Lung microvascular endothelial cell (primary cell): ENCODE measurements at regions not wholly inside any gene's neighbourhood (a gene's known extent, or its start where the extent isn't known, plus 50 kb on each side); places are given as distances from the start of the nearest gene placed in this dataset.
"Not testable (repeated sequence)": the region's sequence is repeated elsewhere in the genome, so short reads cannot be mapped to it uniquely, and the experiment has no call there.

Experiments used
- DNase-seq, 2 donors: peaks; one replicate each; pipeline versions ENCODE4 v3.0.0 to v3.0.0-alpha.2; 2010; ENCODE audit warnings: low read depth in 2 of 2

DNA sequence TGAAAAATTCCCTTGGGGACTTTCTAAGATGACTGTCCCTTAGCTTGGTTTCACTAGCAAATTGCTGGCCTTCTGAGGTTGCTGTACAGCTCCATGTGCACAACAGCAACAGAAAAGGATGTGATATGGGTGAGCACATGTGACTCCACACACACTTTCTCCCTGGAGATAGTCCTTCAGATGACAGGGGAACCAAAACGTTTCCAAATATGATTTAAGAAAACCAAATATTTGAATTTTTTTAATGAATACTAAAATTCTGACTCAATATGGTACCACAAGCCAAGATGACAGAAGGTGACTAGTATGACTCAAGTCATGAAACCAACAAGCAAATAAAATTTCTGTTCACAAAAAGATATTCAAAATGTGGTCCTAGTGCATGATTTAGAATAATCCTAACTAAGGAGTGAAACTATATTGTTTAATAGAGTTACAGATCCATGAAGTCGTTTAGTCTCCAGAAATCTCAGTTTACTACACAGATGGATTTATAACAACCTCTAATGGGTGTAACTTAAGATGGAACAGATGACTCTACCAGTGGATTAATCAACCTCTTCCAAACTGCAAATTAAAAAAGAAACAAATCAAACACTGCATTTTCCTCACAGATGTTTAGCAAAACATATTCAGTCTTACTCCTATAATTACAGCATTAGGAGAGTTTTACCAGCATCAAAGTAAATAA is 144.8 kb upstream of the PIK3R1 start:
- no peak for DNase-seq

DNA sequence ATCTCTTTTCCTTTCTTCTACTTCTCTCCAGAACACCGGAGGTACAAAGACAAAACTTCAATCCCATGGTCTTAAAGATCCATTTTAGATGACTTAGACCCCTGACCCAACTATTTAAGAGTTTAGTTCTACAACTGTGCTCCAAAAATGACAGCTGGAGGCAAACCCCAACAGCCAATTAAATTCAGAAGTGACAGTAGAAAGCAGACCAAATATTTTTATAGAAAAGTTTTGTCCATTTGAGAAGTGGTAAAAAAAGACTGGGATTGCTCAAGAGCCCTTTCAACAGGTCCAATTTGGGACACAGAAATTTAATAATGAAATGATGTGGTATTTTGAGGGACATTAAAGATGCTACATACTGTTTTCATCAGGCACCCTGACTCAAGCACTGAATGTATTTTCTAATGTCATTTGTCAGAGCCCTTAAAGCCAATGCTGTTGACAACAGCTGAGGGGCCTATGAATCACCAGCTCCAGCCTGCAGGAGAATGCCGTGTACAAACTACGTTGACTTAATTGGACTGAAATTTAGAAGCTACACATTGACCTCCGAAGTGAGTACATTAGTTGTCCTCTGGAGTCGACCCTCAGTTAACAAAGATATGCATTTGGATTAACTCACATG is 147.5 kb upstream of the PIK3R1 start:
- DNase-seq, result no peak

DNA sequence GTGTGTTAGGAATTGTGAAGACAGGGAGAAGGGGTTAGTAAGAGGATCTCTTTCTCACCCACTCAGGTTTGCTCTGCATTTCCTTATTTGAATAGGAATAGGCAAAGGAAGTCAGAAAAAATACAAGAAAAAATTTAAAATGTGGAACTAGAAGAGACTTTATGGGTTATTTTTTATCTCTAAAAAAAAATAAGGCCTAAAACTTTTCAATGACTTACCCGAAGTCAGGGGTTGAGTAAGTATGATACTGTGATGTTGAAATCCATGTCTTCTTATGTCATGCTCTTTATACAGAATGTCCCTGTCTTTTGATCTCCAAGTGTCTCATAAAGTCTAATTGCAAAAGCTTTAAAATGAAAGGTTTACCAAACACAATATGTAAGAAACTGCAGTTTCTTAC is 148.3 kb upstream of the PIK3R1 start:
- DNase-seq, result no peak

DNA sequence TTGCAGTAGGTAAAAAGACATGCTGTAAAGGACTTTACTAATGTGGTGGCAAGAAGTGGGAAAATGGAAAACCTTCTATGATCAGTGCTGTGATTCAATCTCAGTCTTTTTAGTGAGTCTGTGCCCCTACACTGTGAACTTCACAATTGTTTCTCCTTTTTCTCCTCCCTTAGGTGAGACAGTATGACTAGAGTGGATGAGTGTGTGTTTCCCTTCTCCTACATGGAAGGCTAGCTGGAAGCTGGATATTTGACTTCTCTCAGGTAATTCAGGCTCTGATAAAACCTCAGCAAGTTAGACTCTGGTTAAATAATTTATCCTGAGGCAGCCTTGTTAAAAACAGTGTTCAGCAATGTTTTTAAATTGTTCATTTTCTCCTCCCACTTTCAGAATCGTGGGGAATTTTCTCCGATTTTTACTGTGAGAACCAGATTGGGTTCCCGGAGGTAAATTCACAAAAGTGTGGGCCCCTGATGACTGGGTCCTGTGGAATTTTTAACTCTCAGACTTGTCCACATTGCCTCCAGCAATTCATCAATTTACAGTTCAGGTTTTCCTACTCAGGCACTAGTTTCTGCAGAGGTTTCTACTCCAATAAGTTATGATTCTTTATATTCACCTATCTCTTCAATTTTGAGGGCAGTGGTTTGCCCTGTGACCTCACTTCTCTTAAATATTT is 149.1 kb upstream of the PIK3R1 start:
- DNase-seq, result no peak

DNA sequence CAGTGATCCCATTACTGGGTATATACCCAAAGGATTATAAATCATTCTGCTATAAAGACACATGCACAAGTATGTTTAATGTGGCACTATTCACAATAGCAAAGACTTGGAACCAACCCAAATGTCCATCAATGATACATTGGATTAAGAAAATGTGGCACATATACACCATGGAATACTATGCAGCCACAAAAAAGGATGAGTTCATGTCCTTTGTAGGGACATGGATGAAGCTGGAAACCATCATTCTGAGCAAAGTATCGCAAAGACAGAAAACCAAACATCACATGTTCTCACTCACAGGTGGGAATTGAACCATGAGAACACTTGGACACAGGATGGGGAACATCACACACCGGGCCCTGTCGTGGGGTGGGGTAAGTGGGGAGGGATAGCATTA is 150.2 kb upstream of the PIK3R1 start:
- DNase-seq, result not testable (repeated sequence)

DNA sequence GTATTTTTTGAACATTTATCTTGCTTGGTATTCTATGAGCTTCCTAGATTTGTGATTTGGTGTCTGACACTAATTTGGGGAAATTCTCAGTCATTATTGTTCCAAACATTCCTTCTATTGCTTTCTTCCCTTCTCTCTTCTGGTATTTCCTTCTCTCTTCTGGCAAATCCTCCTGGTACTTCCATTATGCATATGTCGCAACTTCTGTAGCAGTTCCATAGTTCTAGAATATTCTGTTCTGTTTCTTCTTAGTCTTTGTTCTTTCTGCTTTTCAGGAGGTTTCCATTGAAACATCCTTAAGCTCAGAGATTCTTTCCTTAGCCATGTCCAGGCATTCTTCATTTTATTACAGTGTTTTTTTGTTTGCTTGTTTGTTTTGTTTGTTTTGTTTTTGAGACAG is 155.2 kb upstream of the PIK3R1 start:
- no peak for DNase-seq

DNA sequence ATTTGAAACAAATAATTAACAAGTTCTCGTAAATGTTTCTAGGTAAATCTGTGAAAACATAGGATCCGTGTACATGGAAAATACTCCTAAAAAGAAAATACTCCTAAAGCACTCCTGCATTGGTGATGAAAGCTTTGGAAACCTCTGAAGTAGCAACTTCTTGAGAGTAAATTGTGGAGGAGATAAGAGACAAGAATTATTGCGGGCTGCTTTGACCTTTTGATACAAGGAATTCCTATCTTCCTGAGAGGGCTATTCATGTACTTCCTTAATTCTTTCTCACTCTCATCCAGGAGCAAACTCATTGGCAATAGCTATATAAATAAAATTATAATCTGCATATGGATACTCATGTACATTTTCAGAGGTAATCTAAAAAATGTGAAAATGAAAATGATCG is 158.4 kb upstream of the PIK3R1 start:
- no peak for DNase-seq

DNA sequence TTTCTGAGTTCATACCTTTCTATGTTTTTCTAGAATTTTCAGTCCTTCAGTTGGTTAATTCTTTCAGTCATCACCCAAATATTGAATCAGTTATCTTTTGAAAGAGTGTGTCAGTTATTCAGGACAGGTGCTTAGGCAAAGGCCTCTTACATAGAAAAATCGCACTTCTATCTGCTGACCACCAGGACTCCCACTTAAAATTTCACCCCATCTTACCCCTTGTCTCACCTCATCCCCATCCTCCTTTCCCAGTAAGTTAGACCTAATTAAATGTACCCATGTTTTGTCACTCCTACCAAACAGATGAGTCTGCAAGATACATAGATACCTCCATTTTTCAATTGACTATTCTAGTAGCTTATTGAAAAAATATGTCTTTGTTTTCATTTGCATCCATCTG is 159.9 kb upstream of the PIK3R1 start:
- DNase-seq, result no peak

DNA sequence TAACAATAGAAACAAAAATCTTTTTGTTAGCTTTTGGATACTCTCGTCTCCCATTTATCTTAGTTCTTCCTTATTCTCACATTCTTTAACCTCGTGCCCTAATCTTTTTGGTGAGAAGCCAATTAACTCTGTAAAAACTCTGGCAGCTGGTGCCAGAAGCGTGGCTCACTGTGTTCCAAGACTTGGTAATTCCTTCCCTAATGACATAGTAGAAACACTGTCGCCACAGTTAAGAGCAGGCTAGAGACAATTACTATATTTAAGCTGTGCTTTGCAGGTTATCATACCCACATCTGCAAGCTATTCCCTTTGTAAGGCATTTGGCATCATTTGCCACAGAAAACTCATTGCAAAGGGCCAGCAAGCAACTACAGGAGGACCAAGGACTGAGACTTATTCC is 160.9 kb upstream of the PIK3R1 start:
- DNase-seq, result no peak

DNA sequence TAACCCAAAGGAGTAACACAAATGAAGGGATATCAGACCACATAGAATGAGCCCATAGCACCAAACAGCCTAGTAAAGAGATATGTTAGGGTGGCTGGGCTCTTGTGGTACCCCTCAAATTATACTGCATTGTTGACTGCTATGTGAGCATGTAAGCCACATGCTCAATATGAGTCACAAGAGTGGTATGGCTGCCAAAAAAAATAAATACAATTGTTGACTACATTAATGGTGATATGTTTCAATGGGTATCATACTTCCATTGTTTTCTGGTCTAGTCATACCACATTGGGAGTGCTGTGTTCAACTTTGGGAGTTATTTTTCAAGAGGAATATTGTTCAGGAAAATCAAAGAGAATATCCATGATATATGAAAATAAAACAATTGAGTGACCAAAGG is 162.4 kb upstream of the PIK3R1 start:
- DNase-seq, result no peak

DNA sequence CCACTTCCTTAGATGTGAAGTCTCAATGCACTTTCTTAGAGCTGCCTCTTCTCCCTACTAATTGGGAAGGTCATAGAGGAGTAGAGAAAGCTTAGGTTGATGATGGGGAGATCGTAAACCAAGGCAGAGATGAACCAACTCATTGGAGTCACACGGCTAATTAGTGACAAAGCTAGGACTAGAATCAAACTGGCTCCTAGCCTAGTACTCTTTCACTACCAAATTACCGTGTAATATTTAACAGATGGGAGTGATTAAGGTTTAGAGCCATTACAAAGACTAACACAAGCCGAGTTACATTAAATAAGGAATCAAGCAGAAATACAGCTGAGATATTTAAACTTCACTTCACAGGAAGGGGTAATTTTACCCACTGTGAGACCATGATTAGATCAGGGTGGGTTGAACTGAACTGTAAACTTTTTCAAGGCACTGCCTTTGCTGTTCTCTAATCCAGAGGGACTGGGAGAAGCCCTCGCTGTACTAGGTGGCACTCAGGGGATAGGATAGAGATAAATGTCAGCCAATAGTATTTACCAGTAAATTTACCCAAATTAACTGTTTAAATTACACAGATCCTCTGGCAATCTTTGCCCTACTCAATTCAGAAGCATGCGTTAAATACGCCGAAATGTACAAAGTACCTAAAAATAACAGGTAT is 166.4 kb upstream of the PIK3R1 start:
- no peak for DNase-seq

DNA sequence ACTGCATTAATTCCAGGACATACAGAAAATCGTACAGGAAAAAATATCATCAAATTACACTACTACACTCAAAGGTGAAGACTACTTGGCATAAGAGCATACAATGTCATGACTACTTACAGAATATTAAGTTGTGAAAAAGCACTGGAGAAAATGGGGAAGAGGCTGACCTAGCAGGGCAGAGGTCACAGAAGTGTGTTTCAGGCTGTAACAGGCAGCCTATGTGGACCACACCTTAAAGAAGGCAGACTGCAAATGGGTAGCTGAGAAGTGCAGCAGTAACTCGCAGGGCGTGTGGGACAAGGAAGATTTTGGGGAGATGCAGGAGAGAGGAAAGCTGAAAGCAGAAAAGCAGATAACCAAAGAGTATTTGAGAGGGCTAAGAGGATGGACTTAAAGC is 167.0 kb upstream of the PIK3R1 start:
- DNase-seq, result no peak

DNA sequence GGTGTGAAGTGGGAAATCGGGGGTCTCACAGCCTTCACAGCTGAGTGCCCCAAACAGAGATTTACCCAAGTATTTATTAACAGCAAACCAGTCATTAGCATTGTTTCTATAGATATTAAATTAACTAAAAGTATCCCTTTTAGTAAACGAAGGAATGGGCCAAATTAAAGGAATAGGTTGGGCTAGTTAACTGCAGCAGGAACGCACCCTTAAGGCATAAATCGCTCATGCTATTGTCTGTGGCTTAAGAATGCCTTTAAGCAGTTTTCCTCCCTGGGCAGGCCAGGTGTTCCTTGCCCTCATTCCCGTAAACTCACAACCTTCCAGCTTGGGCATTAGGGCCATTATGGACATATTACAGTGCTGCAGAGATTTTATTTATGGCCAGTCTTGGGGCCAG is 167.5 kb upstream of the PIK3R1 start:
- not testable (repeated sequence) for DNase-seq

DNA sequence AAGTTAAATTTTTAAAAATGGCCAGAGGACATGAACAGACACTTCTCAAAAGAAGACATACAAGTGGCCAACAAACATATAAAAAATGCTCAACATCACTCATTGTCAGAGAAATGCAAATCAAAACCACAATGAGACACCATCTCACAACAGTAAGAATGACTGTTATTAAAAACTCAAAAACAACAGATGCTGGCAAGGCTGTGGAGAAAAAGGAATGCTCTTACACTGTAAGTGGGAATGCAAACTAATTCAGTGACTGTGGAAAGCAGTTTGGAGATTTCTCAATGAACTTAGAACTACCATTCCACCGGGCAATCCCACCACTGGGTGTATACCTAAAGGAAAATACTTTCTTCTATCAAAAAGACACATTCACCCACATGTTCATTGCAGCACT is 168.5 kb upstream of the PIK3R1 start:
- DNase-seq, result no peak

DNA sequence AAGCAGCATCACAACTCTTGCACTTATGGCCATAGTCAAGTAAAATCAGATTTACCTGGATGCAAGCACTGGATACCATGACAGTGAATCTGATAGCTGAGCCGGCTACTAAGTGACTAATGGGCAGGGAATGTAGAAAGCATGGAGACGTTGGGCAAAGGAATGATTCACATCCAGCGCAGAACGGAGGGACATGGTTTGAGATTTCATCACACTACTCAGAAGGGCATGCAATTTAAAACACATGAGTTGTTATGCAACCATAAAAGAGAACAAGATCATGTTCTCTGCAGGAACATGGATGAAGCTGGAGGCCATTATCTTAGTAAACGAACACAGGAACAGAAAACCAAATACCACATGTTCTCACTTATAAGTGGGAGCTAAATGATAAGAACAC is 169.1 kb upstream of the PIK3R1 start:
- DNase-seq, result peak in 1 of 2 donors; percentile 77

DNA sequence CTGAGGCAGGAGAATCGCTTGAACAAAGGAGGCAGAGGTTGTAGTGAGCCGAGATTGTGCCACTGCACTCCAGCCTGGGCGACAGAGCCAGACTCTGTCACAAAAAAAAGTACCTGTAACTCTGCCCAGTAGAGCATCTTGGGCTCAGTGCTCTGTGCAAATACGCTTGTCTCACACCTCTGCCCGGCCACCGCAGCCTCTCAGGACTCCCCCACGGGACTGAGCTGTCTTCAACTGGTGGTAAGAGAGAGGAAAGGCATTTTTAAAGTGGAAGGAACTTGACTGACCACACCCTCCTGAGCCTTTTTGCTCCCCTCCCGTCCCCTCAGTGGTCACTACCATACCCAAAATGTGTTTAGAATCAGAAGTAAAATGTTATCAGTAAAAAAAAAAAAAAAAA is 174.3 kb upstream of the PIK3R1 start:
- no peak for DNase-seq

DNA sequence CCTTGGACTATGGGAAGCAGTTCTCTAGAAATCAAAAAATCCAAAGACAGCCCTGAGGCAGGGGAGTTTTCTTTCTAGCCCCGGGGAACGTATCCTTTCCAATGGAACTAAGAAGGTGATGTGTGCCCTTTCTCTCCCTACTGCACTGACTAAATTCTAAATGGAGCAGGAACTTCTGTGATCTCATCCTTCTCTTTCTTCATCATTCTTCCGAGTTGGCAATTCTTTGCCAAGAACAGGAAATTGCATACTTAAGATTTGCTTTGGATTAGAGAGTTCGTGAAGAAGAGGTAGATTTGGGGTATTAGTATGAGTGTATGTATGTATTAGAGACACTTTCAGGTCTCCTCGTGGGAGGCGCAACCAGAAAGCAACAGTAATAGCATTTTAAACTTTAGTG is 178.0 kb upstream of the PIK3R1 start:
- DNase-seq, result no peak

DNA sequence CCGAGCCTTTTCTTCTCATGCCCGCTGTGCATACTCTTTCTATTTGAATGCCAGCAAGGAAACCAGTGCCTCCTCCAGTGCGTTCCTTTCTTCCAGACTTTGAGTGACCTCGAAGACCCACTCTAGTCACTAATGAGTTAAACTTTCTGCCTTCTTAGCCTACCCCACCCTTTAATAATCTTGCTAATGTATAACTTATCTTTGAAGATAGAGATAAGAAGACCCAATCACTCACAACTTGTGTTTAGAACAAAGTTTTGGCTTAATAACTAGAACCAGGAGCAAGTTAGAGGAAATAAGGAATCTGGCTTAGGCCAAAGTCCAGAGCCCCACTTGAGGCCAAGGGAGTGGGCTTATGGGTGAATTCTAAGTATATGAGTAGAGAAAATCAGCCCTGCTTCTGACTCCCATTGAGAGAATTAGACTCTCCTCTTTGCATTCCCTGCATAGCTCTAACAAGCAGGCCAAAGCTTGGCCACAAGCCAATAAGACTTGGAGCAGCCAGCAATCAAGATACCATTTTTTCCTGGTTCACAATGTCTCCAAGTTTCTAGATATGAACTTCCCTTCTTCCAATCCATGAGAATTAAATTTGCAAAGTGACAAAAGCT is 181.5 kb upstream of the PIK3R1 start:
- DNase-seq, result peak in 1 of 2 donors; percentile 7

DNA sequence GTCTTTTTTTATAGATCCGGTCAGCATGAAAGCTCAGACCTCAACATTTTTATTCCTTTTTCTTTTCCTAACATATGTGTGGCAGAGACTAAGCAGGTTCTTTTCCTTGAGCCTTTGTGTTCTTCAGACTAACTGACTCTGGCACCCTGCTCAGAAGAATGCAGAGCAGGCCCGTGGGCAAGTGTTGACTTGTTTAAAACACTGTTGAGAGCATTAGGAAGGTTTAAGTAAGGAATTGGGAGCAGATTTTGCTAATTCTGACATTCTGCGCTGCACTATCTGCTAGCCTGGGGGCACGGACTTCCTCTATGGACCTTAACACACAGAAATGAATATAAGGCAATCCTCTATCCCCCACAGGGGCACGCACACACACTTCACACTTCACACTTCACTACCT is 182.5 kb upstream of the PIK3R1 start:
- no peak for DNase-seq

DNA sequence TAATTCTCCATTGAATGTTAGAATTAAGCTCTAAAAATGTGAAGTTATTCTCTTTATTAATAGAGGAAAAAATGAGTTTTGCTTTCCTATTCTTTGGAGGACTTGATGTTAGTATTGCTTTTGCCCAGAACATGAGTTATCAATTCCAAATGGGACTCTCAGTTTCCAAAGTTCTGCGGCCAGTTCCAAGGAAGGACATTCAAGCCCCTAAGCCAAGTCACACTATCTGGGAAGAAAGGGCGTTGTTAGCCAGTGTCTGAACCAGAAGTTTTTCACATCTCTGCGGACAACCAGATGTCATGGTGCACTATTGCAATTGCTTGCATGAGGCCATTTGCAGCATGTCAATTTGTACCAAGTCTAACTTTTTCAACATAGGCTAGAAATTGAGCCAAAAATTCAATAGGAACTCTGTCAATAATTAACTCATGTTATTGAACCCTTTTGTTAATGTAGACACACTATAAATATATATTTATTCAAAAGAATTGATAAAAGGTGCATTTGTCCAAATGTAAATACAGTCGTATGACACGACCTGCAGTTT is 183.3 kb upstream of the PIK3R1 start:
- DNase-seq, result no peak

DNA sequence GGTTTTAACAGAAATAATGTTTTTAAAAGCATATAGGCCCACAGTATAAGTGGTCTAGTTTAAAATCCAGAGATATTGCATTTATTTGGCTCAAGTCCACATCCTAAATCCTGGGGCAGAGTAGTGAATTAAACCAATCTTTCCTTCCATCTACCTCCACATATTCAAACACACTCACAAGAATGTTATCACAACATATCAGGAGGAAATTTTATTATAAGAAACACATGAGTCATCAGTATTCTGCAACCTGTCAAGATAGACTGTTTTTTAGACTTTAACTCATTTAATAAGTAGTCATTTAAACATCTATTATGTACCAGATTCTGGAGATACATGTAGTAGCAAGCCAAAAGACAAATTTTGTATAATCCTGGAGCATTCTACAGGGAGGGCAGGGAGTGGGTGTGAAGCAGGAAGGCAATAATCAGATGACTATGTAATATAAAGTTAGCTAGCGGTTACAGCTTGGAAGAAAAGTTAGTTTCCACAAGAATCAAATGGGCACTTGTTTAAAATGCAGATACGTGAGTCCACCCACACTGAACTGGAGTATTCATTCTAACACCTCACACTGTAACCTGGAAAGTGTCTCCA is 187.3 kb upstream of the PIK3R1 start:
- peak in 1 of 2 donors; percentile 6 for DNase-seq
